ENCODE measurements at regions not wholly inside any gene's neighbourhood (a gene's known extent, or its start where the extent isn't known, plus 50 kb on each side); places are given as distances from the start of the nearest gene placed in this dataset.

GRCh38 chr12:115828168-115828567, 449.3 kb downstream of the MED13L start:
- TF ChIP-seq POLR2AphosphoS5 (IDR thresholded peaks at IDR 0.05) (no peak), CTCF (IDR thresholded peaks at IDR 0.05) (no peak), POLR2A (IDR thresholded peaks at IDR 0.05) (no peak), EP300 (IDR thresholded peaks at IDR 0.05; ENCODE audit: low read depth) (no peak)
